ENCODE measurements at regions not wholly inside any gene's neighbourhood (a gene's known extent, or its start where the extent isn't known, plus 50 kb on each side); places are given as distances from the start of the nearest gene placed in this dataset.

- no peak for DNase-seq
- intact Hi-C loops (cut with DNase I): no loop called here
Measured at GRCh38 chr18:42418121-42418520, 463.1 kb downstream of the PIK3C3 start.

GRCh38 chr18:42425025-42425424, 470.0 kb downstream of the PIK3C3 start:
- intact Hi-C loops (cut with DNase I): no loop called here
- DNase-seq: no peak

- intact Hi-C loops (cut with DNase I): no loop called here
- peak in 8 of 42 donors; percentile 5 to 37 (median 16) for DNase-seq
Measured at GRCh38 chr18:42426496-42427015, 471.5 kb downstream of the PIK3C3 start.

- intact Hi-C loops (cut with DNase I): no loop called here
- DNase-seq: no peak
Measured at GRCh38 chr18:42429196-42429595, 474.2 kb downstream of the PIK3C3 start.

GRCh38 chr18:42436222-42436765, 481.3 kb downstream of the PIK3C3 start:
- no peak for DNase-seq
- intact Hi-C loops (cut with DNase I): no loop called here

- intact Hi-C loops (cut with DNase I): no loop called here
- DNase-seq: no peak
Measured at GRCh38 chr18:42437001-42437400, 482.0 kb downstream of the PIK3C3 start.

- intact Hi-C loops (cut with DNase I): no loop called here
- peak in 6 of 42 donors; percentile 3 to 24 (median 8) for DNase-seq
Measured at GRCh38 chr18:42437646-42438045, 482.6 kb downstream of the PIK3C3 start.

- DNase-seq: no peak
- intact Hi-C loops (cut with DNase I): no loop called here
Measured at GRCh38 chr18:42442656-42443055, 487.6 kb downstream of the PIK3C3 start.

GRCh38 chr18:42444349-42444748, 489.3 kb downstream of the PIK3C3 start:
- intact Hi-C loops (cut with DNase I): no loop called here
- DNase-seq: no peak

GRCh38 chr18:42445359-42445758, 490.3 kb downstream of the PIK3C3 start:
- DNase-seq: peak in 2 of 42 donors; percentile 7 to 13
- intact Hi-C loops (cut with DNase I): no loop called here

- DNase-seq: no peak
- intact Hi-C loops (cut with DNase I): no loop called here
Measured at GRCh38 chr18:42446195-42446594, 491.2 kb downstream of the PIK3C3 start.

- intact Hi-C loops (cut with DNase I): no loop called here
- no peak for DNase-seq
Measured at GRCh38 chr18:42447688-42448087, 492.7 kb downstream of the PIK3C3 start.

GRCh38 chr18:42458226-42458625, 503.2 kb downstream of the PIK3C3 start:
- DNase-seq: no peak
- intact Hi-C loops (cut with DNase I): no loop called here

GRCh38 chr18:42459873-42460272, 504.8 kb downstream of the PIK3C3 start:
- no peak for DNase-seq
- intact Hi-C loops (cut with DNase I): no loop called here

GRCh38 chr18:42471885-42472284, 516.9 kb downstream of the PIK3C3 start:
- intact Hi-C loops (cut with DNase I): no loop called here
- DNase-seq: no peak

GRCh38 chr18:42473611-42474010, 518.6 kb downstream of the PIK3C3 start:
- no peak for DNase-seq
- intact Hi-C loops (cut with DNase I): no loop called here

- intact Hi-C loops (cut with DNase I): no loop called here
- no peak for DNase-seq
Measured at GRCh38 chr18:42474577-42474976, 519.5 kb downstream of the PIK3C3 start.

GRCh38 chr18:42475157-42475556, 520.1 kb downstream of the PIK3C3 start:
- peak in 1 of 42 donors; percentile 3 for DNase-seq
- intact Hi-C loops (cut with DNase I): no loop called here

GRCh38 chr18:42477267-42477666, 522.2 kb downstream of the PIK3C3 start:
- DNase-seq: no peak
- intact Hi-C loops (cut with DNase I): no loop called here

- intact Hi-C loops (cut with DNase I): no loop called here
Measured at GRCh38 chr18:42480441-42480840, 525.4 kb downstream of the PIK3C3 start.

GRCh38 chr18:42484648-42485047, 529.6 kb downstream of the PIK3C3 start:
- intact Hi-C loops (cut with DNase I): no loop called here

More at GRCh38 chr18:42480441-42480840, 525.4 kb downstream of the PIK3C3 start:
- no peak for DNase-seq

GRCh38 chr18:42486271-42486670, 531.2 kb downstream of the PIK3C3 start:
- intact Hi-C loops (cut with DNase I): no loop called here
- DNase-seq: no peak

More at GRCh38 chr18:42484648-42485047, 529.6 kb downstream of the PIK3C3 start:
- DNase-seq: no peak

All from head of caudate nucleus (tissue), 42 donors.